ENCODE measurements at regions not wholly inside any gene's neighbourhood (a gene's known extent, or its start where the extent isn't known, plus 50 kb on each side); places are given as distances from the start of the nearest gene placed in this dataset.

DNA sequence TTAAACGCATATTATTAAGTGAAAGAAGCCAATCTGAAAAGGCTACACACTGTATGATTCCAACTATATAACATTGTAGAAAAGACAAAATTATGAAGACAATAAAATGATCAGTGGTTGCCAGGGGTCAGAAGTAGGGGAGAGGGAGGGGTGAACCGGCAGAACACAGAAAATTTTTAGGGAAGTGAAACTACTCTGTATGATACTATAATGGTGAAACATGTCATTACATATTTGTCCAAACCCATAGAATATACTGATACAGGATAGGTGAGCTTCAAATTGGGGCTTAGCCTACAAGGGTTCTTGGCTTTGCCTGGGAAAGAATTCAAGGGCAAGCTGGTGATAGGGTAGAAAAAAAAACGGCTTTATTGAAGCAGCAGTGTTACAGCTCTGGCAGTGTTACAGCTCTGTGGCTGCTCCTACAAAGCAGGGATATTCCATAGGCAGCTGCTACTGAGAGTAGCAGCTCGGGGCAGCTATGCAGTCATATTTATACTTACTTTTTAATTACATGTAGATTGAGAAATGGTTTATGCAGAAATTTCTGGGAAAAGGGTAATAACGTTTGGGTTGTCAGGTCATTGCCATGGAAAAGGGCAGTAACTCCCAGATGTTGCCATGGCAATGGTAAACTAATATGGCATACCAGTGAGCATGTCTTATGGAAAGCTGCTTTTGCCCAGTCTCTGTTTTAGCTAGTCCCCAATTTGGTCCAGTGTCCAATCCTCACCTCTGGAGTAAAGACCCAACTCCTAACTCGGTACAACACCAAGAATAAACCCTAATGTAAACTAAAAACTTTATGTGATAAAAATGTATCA is 125.1 kb upstream of the SLC25A36 start:
- DNase-seq = no peak

DNA sequence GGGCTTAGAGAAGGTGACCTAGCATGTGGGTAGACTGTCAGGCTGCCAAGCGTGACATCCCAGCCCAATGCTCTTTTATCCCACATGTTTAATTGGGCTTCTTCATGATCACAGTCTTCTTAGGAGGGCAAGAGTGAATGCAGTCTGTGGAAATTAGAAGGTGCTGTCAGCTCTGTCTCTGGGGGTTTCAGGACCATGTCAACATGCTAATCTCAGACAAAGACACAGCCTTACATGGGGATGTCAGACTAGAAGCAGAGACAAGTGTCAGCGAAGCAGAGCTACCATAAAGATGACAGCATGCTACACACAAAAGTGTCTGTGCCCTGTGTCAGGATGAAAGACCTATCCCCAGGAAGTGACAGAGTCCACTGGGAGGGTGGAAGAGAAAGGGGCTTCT is 120.1 kb upstream of the SLC25A36 start:
- no peak for DNase-seq

DNA sequence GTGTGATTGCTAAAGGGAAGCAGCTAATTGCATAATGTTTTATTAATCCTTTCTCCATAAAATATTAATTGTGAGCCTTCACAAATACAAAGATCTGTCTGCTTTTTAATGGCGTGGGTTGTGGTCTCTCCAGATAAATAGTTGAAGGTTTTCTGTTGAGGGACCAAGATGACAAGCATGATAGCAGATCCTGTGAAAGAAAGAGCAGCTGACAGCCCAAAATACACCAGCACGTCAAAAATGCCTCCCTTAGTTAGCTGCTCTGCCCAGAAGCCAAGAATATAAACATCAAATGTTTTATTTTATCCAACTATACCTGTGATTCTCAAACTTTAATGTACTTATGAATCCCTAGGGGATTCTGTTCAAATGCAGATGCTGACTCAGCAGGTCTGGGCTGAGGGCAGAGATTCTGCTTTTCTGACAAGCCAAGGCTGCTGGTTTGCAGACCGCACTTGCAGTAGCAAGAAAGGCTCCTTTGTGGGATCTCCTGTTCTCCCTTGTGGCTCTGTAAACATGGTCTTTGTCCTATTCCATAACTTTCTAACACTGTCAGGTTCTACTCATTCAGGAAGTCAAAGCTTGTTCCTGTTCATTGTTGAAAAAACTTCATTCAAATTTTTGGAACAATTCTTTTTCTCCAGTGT is 119.1 kb upstream of the SLC25A36 start:
- DNase-seq = no peak

DNA sequence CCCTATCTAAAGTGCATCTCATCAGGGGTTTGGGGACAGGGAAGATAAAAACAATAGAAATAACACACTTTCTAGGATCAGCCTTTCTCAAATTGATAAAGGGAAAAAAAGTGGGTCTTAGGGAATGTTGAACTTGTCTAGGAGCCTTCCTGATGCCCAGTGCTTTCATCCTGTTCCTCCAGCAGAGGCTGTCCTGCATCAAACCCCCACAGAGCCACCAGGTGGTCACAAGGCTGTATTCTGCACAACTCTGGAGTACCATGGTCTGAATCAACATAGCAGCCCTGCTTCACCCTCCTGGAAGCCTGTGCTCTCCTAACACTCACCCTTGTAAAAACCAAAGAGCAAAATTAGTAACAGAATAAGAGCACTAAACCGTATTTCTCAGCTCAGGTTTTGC is 118.5 kb upstream of the SLC25A36 start:
- DNase-seq = no peak

DNA sequence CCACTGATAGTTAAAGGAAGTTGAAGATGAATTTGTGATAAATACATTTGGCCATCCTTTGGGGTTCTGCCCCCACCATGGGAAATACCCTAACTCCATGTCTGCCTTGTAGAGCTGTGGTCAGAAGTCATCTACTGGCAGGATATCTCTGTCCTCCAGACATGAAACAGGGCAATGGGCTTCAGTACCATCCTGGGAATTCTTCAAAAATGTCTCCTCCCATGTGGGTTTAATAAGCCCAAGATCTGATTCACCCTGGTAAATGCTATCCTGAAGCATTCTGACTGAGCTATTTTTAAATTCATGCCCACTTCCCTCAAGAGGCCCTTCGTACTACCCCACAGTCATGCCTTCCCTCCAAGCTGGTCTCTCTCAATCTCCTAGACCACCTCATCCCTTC is 113.7 kb upstream of the SLC25A36 start:
- DNase-seq = no peak

DNA sequence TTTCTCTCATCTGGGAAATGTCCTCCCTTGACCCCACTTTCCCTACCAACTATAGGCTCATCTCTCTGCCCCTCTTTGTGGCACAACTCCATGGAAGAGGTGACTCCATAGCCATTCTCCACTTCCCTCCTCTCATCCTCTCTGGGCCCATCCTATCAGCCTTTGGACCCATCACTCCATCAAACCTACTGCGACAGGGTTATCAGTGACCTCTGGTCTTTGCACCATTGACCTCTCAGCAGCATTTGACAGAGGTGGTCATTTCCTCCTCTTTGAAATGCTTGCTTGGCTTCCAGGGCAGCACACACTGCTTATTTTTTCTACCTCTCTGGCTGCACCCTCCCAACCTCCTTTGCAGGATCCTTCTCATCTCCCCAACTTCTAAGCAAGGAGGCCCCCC is 113.1 kb upstream of the SLC25A36 start:
- no peak for DNase-seq

DNA sequence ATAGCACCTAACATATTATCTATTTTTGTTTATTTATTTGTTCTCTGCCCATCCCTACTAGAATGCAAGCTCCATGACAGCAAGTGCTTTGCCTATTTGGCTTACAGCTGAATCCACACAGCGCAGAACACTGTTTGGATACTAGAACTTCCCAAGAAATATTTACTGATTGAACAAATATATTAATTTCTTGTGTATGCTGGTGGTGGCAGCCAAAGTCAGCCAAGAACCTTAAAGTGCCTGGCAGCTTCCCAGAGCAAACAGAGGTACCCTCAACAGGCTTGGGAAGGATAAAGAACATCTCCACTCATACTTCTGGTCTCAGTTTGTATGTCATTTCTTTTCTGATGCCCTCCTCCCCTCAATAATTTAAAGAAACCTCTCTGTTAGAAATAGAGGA is 111.8 kb upstream of the SLC25A36 start:
- DNase-seq = no peak

DNA sequence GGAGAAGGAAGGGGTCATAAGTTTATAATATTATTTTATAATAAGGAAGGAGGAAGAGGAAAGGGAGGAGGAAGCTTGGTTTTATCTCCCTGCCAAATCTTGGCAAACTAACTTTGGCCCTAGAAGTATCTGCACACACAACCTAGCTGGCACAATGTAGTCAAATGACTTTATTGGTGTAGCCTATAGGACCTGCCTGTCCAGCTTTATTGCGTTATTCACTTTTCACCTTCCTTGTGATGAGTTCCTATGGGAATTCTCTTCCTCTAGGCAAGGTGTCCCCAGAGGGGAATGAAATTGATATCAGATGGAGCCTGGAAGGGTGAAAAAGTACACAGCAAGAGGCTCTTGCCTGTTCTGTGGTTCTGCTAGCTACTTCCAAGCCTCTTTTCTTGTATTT is 111.2 kb upstream of the SLC25A36 start:
- no peak for DNase-seq

DNA sequence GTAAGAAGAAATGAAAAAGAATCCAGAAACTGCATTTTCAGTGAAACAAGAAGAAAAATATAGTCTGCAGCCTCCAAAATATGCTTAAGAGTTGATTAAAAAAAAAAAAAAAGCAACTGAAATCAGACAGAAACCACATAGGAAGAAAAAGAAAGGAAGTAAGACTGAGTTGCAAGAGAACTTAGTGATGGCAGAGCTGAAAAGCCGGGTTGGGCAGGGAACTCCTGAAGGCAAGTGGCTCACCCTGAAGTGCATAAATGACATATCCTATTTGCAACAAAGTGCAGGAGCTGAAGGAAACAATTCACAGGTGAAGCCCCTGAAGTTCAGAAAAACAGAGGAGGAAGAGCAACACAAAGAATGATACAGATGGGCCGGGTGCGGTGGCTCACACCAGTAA is 108.8 kb upstream of the SLC25A36 start:
- DNase-seq = no peak

DNA sequence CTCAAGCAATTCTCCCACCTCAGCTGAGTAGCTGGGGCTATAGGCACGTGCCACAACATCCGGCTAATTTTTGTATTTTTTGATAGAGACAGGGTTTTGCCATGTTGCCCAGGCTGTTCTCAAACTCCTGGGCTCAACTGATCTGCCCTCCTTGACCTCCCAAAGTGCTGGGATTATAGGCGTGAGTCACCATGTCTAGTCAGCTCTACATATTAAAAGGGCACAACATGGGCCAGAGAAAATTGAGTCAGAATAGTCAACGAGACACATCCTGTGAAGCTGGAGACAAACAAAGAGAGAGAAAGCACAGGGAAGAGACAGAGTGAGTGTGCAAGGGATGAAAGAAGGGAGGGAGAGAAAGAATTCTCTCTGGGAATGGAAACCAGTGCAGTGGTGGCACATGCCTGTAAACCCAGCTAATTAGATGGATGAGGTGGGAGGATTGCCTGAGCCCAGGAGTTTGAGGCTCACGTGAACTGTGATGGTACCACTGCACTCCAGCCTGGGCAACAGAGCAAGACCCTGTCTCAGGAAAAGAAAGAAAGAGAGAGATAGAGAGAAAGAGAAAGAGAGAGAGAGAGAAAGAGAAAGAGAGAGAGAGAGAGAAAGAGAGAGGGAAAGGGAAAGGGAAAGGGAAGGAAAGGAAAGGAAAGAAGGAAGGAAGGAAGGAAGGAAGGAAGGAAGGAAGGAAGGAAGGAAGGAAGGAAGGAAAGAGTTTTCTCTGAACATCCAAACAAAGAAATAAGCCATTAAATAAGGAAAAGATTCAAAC is 107.2 kb upstream of the SLC25A36 start:
- no peak for DNase-seq

DNA sequence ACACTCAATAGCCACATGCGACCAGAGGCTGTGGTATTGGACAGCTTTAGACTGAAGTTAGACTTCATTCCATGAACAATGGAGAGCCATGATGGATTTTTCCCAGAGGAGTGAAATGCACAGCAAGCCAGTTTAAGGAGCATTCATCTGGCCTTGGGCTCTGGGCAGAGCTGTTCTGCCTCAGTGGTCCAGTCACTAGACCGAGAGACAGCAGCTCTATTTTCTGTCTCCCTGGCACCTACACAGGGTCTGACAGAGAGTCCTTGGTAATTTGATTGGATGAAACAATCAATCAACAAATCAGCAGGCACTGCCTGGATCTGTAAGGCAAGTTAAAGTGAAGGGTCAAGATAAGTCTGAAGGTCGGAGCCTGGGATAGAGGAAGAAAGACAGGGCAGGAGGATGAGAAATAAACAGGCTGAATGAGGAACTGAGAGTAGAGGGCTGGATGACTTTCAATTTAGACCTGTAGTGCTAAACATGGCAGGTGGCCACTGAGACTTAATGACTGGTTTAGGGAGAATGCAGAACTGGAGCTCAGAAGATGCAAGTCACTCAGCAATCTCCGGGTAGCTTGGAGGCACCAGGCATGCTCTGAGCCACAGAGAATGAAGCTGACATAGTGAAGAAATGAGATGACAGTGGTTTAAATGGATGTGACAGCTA is 98.5 kb upstream of the SLC25A36 start:
- DNase-seq = no peak

DNA sequence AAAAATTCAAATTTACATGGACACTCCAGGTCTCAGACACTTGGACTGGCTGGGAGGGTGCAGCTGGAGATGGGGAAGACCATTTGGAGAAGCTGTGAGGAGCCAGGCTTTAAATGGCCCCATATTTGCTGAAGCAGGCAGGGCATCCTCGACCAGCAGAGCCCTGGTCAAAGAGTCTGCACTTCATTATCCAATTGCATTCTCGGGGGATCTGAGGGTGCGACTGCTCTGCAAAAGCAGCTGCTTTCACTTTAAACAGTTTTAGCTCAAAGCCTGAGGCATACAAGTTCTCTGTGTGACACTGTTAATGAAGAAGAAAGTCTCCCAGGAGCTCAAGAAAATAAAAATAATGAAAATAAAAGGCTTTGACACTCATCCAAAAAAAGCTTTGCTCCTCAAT is 98.0 kb upstream of the SLC25A36 start:
- DNase-seq = no peak

DNA sequence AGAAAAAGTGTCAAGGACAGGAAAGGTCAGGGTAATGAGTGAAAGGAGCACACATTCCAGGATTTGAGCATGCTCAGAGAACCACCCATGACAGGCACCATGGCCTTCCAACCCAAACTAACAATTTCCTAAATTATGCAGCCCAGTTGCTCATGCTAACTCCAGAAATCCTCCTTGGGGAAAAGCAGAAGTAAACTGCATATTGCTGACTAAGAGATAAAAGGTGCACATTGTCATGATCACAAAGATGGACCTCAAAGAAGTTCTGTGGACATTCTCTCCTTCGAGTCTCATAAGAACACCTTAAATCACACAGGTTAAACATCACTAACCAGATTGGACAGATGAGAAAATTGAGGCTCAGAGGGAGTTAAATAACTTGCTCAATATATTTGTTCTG is 97.6 kb upstream of the SLC25A36 start:
- DNase-seq = no peak

DNA sequence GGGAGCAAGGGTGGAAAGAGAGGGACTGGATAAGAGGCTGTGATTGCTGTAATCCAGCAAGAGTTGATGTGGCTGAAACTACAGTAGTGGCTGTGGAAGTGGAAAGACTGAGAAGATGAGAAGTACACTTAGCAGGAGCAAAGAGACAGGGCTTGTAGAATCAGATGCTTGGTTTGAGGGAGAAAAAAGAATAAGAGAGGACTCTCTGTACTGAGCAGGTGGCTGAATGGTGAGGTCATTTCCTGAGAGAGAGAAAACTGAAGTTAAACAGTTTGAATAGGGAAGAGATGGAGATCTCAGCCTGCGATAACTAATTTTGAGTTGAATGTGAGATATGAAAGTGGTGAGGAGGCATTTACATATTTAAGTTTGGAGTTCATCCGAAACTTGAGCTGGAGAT is 95.8 kb upstream of the SLC25A36 start:
- no peak for DNase-seq

DNA sequence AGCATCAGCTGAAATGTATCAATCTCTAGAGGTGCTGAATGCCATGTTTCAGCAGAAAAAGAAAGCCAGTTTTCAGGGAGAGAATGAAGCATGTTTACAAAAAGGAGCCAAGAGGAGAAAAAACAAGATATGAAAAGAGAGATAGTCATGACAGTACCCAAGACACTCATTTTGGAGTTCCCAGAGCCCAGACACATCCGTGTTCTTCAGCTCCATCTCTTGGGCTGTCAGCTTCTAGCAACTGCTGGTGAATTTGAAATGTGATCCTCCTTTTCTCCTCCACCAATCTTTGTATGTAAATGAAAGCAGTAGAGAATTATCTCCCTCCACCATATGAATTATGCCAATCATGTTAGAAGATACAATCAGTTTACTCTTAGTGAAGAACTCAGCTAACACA is 93.0 kb upstream of the SLC25A36 start:
- DNase-seq = no peak

DNA sequence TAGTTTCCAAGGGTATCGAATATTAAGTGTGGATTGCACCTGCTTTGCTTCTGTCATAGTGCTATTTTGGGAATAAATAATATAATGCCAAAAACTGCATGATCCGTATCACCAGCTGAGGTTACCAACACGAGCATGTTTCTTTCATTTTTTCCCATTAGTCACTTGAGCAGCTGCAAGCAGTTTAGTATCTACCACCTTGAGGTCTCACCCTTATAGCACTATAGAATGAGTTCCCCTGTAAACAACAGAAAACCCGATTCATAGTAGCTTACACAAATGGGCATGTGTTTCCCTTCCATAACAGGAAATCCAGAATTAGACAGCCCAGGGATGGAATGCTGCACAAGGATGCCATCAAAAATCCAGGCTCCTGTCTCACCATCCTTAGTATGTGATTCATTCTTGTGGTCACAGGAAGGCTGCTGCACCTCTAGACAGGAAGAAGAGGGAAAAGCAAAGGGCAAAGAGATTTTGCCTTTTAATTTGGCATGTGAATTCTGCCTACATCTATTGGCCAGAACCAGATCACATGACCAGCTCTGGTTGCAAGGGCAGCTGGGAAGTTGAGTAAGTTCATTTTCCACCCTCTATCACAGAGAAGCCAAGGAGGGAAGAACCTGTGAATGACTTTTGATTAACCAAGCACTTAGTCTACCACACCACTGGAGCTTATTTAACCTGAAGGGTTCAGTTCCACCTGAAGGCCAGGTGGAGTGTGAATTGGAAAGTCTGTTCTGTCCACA is 91.3 kb upstream of the SLC25A36 start:
- DNase-seq = no peak

DNA sequence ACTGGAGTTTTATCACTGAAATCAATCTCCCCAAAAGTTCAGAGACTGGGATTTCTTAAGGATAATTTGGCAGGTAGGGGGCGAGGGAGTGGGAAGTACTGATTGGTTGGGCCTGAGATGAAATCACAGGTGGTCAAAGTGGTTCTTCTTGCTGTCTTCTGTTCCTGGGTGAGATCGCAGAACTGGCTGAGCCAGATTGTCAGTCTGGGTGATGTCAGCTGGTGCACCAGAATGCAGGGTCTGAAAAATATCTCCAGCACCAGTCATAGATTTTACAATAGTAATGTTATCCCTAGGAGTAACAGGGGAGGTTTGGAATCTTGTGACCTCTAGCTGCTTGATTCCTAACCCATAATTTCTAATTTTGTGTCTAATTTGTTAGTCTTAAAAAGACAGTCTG is 86.7 kb upstream of the SLC25A36 start:
- DNase-seq = no peak

DNA sequence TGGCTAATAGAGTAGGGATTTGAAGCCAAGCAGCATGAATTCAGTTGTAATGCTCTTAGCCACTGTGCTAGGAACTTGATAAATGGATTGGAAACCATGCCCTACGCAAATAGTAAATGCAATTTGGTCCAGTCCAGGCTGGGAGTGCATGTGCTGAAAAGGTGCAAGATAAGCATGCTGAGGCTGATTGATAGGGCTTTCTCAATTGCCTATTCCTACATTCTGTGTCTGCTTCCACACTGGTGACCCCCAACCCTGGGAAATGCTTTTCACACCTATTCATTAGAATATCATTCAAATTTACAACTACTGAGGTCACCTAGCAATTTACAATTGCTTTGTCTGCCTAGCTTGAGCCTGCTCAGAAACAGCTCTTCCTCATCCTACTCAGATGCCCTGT is 84.7 kb upstream of the SLC25A36 start:
- no peak for DNase-seq

DNA sequence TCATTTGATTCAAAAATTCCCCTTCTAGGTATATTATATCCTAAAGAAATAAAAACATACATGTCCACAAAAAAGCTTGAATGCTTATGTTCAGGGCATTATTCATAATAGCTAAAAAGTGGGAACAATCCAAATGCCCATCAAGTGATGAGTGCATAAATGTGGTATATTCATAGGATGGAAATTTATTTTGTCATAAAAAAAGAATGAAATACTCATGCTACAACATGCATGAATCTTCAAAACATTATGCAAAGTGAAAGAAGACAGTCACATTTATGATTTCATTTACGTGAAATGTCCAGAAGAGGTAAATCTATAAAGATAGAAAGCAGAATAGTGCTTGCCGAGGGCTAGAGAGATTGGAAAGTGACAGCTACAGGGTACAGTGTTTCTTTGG is 83.6 kb upstream of the SLC25A36 start:
- DNase-seq = no peak

DNA sequence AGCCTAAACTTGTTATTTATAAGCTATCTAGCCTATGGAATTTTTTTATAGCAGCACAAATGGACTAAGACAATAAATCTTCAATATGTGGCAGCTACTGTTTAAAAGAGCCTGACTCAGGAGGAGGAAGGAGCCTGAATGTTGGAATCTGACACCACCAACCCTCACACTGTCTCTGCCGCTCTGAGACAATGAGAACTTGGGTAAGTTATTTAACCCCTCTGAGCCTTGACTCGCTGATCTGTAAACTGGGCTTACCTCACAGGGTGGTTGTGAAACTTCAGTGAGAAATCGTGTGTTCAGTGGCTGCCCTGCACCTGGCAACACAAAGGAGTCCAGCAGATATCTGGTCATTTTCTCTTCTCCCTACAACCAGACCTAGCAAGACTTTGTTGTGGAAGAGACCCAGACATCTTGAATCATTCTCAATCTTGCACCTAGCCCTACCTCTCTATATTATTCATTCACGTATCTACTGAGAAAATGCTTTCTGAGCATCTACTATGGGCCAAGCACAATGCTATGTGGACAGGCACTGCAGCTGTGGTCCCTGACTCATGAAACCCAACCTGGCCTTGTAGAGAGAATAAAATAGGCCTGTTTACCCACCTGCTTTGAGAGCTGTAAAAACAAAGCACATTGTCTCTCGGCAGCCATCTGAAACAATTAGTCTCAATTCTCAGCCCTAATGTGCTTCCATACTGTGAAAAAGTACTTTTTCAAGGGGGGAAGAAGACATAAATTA is 81.9 kb upstream of the SLC25A36 start:
- DNase-seq = no peak

DNA sequence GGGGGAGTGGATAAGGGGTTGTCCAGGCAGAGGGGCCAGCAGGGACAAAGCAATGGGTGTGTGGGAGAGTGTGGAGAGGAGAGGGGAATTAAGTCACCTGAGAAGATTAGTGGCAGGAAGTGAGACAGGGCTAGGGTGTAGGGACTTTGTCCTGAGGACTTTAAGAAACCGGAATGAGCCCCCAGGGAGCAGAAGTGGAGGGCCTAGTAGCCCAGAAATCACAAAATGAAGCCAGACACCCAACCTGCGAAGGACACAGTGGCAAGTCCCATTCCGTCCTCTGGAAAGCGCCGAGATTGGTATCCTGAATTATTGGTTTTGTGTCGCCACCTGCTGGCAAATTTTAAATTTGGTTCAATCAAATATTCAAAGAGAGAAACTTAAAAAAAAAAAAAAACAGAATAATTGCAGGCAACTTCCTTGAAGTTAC is 78.0 kb upstream of the SLC25A36 start:
- DNase-seq = peak; percentile 63

DNA sequence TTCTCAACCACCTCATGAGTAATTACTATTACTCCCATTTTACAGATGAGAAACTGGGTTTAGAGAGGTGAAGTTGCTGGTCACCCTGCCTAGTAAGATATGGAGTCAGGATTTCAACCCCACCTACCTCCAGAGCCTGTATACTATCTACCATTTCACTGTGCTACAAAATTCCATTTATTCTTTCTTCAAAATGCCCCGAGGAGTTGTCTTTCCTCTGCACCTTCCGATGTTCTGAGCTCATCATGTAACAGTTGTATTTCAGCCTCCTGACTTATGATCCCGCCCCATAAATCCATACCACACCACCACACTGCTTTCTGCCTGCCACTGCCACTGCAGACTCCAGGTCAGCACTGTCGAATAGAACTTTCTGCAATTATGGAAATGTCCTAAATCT is 71.3 kb upstream of the SLC25A36 start:
- no peak for DNase-seq

Data from stimulated activated CD8-positive, alpha-beta memory T cell treated with anti-CD3 and anti-CD28 coated beads, Interleukin-4, amount 100 ng/mL, for 48 hours (primary cell).